LNCaP clone FGC (cell line): ENCODE measurements at regions not wholly inside any gene's neighbourhood (a gene's known extent, or its start where the extent isn't known, plus 50 kb on each side); places are given as distances from the start of the nearest gene placed in this dataset.
A peak's percentile ranks its signal among the peaks of the same experiment; 100 is the strongest.

ENCODE experiments used
- DNase-seq: peaks from one replicate; pipeline ENCODE4 v3.0.0-alpha.2; 2011; ENCODE audit warnings: low read depth
- H3K4me3 ChIP-seq: 2 replicates; pipeline ENCODE4 v1.5.1; 2011; ENCODE audit warnings: mild to moderate bottlenecking, low read depth, low read length, control low read depth
- TF ChIP-seq, protein P1 (sequence below): IDR thresholded peaks from 2 replicates; pipeline ENCODE4 v1.5.1; 2012; ENCODE audit warnings: mild to moderate bottlenecking; ENCODE audit not compliant: control insufficient read depth, insufficient read depth; ENCODE audit errors: extremely low read depth

DNA sequence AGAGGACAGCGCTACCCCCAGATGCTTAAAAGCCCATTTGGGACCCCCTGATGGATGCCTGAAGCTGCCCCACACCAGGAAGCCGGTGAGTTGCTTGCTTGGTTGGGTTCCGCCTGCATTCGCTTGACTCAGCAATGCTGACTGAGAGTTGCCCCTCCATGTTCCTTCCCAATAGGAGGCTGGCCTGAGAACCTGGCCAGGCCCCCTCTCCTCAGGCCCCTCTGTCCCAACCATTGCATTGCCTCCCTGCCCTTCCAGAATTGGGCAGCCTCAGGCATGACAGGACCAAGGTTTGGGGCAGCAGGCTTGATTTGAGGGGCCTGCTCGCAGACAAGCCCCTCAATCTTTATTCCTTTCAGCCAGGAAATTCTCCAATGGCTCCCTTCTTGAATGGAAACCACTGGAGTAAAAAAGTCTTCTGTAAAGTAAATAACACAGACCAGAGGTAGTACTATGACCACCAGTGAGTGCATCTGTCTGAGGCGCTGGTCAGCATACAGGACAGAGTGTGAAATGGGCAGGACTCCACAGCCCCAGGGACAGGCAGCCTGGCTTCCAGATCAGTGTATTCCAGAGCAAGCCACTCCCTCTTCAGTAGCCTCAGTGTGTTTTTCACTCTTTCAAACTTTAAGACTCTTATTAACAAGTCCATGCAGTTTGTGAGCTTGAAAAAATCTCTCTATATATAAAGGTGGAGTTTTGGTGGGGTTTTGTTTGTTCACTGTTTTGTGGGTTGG, 104.7 kb downstream of the C1QL2 start:
- no peak overlapping the region for H3K4me3 ChIP-seq
- TF ChIP-seq, protein P1, sequence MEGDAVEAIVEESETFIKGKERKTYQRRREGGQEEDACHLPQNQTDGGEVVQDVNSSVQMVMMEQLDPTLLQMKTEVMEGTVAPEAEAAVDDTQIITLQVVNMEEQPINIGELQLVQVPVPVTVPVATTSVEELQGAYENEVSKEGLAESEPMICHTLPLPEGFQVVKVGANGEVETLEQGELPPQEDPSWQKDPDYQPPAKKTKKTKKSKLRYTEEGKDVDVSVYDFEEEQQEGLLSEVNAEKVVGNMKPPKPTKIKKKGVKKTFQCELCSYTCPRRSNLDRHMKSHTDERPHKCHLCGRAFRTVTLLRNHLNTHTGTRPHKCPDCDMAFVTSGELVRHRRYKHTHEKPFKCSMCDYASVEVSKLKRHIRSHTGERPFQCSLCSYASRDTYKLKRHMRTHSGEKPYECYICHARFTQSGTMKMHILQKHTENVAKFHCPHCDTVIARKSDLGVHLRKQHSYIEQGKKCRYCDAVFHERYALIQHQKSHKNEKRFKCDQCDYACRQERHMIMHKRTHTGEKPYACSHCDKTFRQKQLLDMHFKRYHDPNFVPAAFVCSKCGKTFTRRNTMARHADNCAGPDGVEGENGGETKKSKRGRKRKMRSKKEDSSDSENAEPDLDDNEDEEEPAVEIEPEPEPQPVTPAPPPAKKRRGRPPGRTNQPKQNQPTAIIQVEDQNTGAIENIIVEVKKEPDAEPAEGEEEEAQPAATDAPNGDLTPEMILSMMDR: no peak
- no peak for DNase-seq

DNA sequence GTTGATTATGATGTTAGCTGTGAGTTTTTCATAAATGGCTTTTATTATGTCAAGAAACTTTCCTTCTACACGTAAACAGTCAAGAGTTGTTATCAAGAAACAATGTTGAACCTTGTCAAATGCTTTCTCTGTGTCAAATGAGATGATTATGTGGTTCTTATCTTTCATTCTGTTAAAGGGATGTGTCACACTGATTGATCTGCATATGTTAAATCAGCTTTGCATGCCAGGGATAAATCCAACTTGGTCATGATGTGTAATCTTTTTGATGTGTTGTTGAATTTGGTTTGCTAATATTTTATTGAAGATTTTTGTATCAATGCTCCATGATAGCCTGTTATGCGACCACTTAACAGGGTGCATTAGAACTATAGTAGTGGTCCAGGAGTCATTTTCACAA, 107.3 kb downstream of the C1QL2 start:
- TF ChIP-seq, protein P1: no peak
- no peak for DNase-seq
- no peak overlapping the region for H3K4me3 ChIP-seq

GRCh38 chr2:119049968-119050704, 108.1 kb downstream of the MARCO start:
- DNase-seq: no peak

More at GRCh38 chr2:119049968-119050704, 108.1 kb downstream of the MARCO start:
- no peak overlapping the region for H3K4me3 ChIP-seq
- TF ChIP-seq, protein P1: 0 out of 2 replicates have a peak, but pooled peaks have one; percentile 14
